Gastrocnemius medialis (tissue), 4 donors: ENCODE measurements at regions not wholly inside any gene's neighbourhood (a gene's known extent, or its start where the extent isn't known, plus 50 kb on each side); places are given as distances from the start of the nearest gene placed in this dataset.

Experiments
- ATAC-seq, 2 donors: fragments of 150-250 bp; one replicate each; pipeline ENCODE4 v1.9.1; 2016
- DNase-seq, 2 donors: peaks; one replicate each; pipeline ENCODE4 v3.0.0-alpha.2; 2019
- H3K27ac ChIP-seq, 4 donors: fragments of 200-600 bp; sonication (generic); 1 replicate in 1 of 4; 2 replicates in 3 of 4; pipeline ENCODE4 v1.5.1; 2016 to 2018; ENCODE audit warnings: mild to moderate bottlenecking in 2 of 4, moderate library complexity in 1 of 4
- H3K27me3 ChIP-seq, 3 donors: fragments of 200-600 bp; sonication (generic) in 2 of 3; 1 replicate in 1 of 3; 2 replicates in 2 of 3; pipeline versions ENCODE4 v1.5.1 to v1.6.0; 2016 to 2019; ENCODE audit warnings: mild to moderate bottlenecking in 1 of 3, moderate library complexity in 1 of 3
- H3K36me3 ChIP-seq, 2 donors: fragments of 200-600 bp; sonication (generic) in 1 of 2; one replicate each; pipeline ENCODE4 v1.5.1; 2017 to 2018
- H3K4me1 ChIP-seq, 2 donors: fragments of 200-600 bp; sonication (generic) in 1 of 2; one replicate each; pipeline ENCODE4 v1.5.1; 2016 to 2017; ENCODE audit warnings: mild to moderate bottlenecking in 2 of 2
- H3K4me3 ChIP-seq, 4 donors: fragments of 200-600 bp; sonication (generic) in 3 of 4; 1 replicate in 1 of 4; 2 replicates in 3 of 4; pipeline ENCODE4 v1.5.1; 2016 to 2019; ENCODE audit warnings: mild to moderate bottlenecking in 2 of 4
- H3K9me3 ChIP-seq, 3 donors: fragments of 200-600 bp; sonication (generic) in 2 of 3; 1 replicate in 1 of 3; 2 replicates in 2 of 3; pipeline ENCODE4 v1.5.1; 2016 to 2019
- CTCF ChIP-seq, 5 experiments: fragments of 450-650 bp in 3 of 5; fragments of 200-600 bp in 2 of 5; sonication (generic) in 2 of 5; IDR thresholded peaks in 4 of 5; conservative IDR thresholded peaks in 1 of 5; 1 replicate in 4 of 5; 2 replicates in 1 of 5; pipeline ENCODE4 v1.5.1; 2016 to 2019; ENCODE audit warnings: antibody characterized with exemption in 5 of 5, mild to moderate bottlenecking in 3 of 5, moderate library complexity in 3 of 5
- POLR2A ChIP-seq, 2 donors: fragments of 450-650 bp; IDR thresholded peaks; one replicate each; pipeline ENCODE4 v1.6.1; 2017; ENCODE audit warnings: antibody characterized with exemption in 2 of 2, mild to moderate bottlenecking in 2 of 2, moderate library complexity in 2 of 2
- in situ Hi-C, 4 donors: fragments of 200-750 bp; cut with MboI; loops; one replicate each; pipeline versions ENCODE4 v1.15.0 to v1.8.0; 2017; ENCODE audit warnings: low sequenced_read_pairs in 4 of 4
- intact Hi-C: fragments of 100-400 bp; cut with DNase I; formaldehyde crosslinking; loops from one replicate; pipeline ENCODE4 v1.15.1; 2023; ENCODE audit warnings: low total_unique reads

- Histone ChIP-seq H3K27ac (no peak overlapping the region), H3K4me1 (no peaks in the 10 kb centered on the region), H3K36me3 (no peaks in the 10 kb centered on the region), H3K27me3 (no peaks in the 10 kb centered on the region), H3K4me3 (no peak overlapping the region), H3K9me3 (no peaks in the 10 kb centered on the region)
- no peak for TF ChIP-seq POLR2A (IDR thresholded peaks at IDR 0.05)
- no peak for TF ChIP-seq CTCF (IDR thresholded peaks at IDR 0.05 in 4 of 5, conservative IDR thresholded peaks at IDR 0.05 in 1 of 5)
- intact Hi-C loops (no loop called here), in situ Hi-C loops (no loop called here)
- no peak for DNase-seq
- ATAC-seq = no peak
These were observed 190.0 kb upstream of the IRS2 start for GRCh38 chr13:109976206-109976997.

- no peak overlapping the region for H3K27ac ChIP-seq
- no peaks in the 10 kb centered on the region for H3K36me3 ChIP-seq
- in situ Hi-C loops (no loop called here), intact Hi-C loops (no loop called here)
- H3K27me3 ChIP-seq = no peaks in the 10 kb centered on the region
- ATAC-seq (no peak), DNase-seq (no peak)
- H3K9me3 ChIP-seq = no peaks in the 10 kb centered on the region
- H3K4me1 ChIP-seq = no peaks in the 10 kb centered on the region
- TF ChIP-seq CTCF (IDR thresholded peaks at IDR 0.05 in 4 of 5, conservative IDR thresholded peaks at IDR 0.05 in 1 of 5) = no peak
- no peak for TF ChIP-seq POLR2A (IDR thresholded peaks at IDR 0.05)
- H3K4me3 ChIP-seq = no peak overlapping the region
These were observed 188.0 kb upstream of the IRS2 start for GRCh38 chr13:109974354-109974753.

- intact Hi-C loops = no loop called here
- DNase-seq = no peak
- no peaks in the 10 kb centered on the region for H3K27me3 ChIP-seq
- no peak for TF ChIP-seq CTCF (IDR thresholded peaks at IDR 0.05 in 4 of 5, conservative IDR thresholded peaks at IDR 0.05 in 1 of 5)
- no peak for TF ChIP-seq POLR2A (IDR thresholded peaks at IDR 0.05)
- H3K36me3 ChIP-seq = no peaks in the 10 kb centered on the region
- no peaks in the 10 kb centered on the region for H3K4me1 ChIP-seq
- no peak overlapping the region for H3K4me3 ChIP-seq
- in situ Hi-C loops = no loop called here
- no peaks in the 10 kb centered on the region for H3K9me3 ChIP-seq
- no peak overlapping the region for H3K27ac ChIP-seq
- no peak for ATAC-seq
These were observed 186.9 kb upstream of the IRS2 start for GRCh38 chr13:109973279-109973678.

- Histone ChIP-seq H3K36me3 (no peaks in the 10 kb centered on the region), H3K4me3 (no peak overlapping the region), H3K4me1 (no peaks in the 10 kb centered on the region), H3K27ac (no peak overlapping the region), H3K27me3 (no peaks in the 10 kb centered on the region), H3K9me3 (no peaks in the 10 kb centered on the region)
- no peak for TF ChIP-seq POLR2A (IDR thresholded peaks at IDR 0.05)
- no peak for TF ChIP-seq CTCF (IDR thresholded peaks at IDR 0.05 in 4 of 5, conservative IDR thresholded peaks at IDR 0.05 in 1 of 5)
- in situ Hi-C loops = no loop called here
- DNase-seq (no peak), ATAC-seq (no peak)
- intact Hi-C loops = no loop called here
These were observed 185.2 kb upstream of the IRS2 start for GRCh38 chr13:109971456-109972090.
